GM21367 (cell line): ENCODE measurements at regions not wholly inside any gene's neighbourhood (a gene's known extent, or its start where the extent isn't known, plus 50 kb on each side); places are given as distances from the start of the nearest gene placed in this dataset.

Experiments used
- ATAC-seq: cut with Tn5 transposase; IDR thresholded peaks from one replicate; pipeline ENCODE4 v1.9.1; 2021; ENCODE audit not compliant: unreplicated experiment

- ATAC-seq, result no peak
These were observed 333.6 kb downstream of the DUSP10 start for GRCh38 chr1:221408117-221408803.

- ATAC-seq, result no peak
These were observed 330.6 kb downstream of the DUSP10 start for GRCh38 chr1:221411283-221411682.

- ATAC-seq, result no peak
These were observed 326.9 kb downstream of the DUSP10 start for GRCh38 chr1:221414772-221415539.

GRCh38 chr1:221415651-221416050 lies 326.2 kb downstream of the DUSP10 start:
- ATAC-seq, result no peak

- no peak for ATAC-seq
These were observed 325.7 kb downstream of the DUSP10 start for GRCh38 chr1:221416142-221416541.

- no peak for ATAC-seq
These were observed 325.2 kb downstream of the DUSP10 start for GRCh38 chr1:221416723-221417122.

- no peak for ATAC-seq
These were observed 323.5 kb downstream of the DUSP10 start for GRCh38 chr1:221418346-221418745.

GRCh38 chr1:221419513-221420095 lies 322.3 kb downstream of the DUSP10 start:
- ATAC-seq, result no peak

- ATAC-seq, result no peak
These were observed 312.6 kb downstream of the DUSP10 start for GRCh38 chr1:221429264-221429663.

GRCh38 chr1:221430152-221430960 lies 311.5 kb downstream of the DUSP10 start:
- no peak for ATAC-seq

GRCh38 chr1:221431068-221431651 lies 310.7 kb downstream of the DUSP10 start:
- ATAC-seq, result no peak

GRCh38 chr1:221431961-221432360 lies 309.9 kb downstream of the DUSP10 start:
- no peak for ATAC-seq

GRCh38 chr1:221435504-221435904 lies 306.4 kb downstream of the DUSP10 start:
- peak; percentile 65 for ATAC-seq

GRCh38 chr1:221437171-221437570 lies 304.7 kb downstream of the DUSP10 start:
- ATAC-seq, result no peak

- no peak for ATAC-seq
These were observed 304.0 kb downstream of the DUSP10 start for GRCh38 chr1:221437926-221438325.

GRCh38 chr1:221439008-221439746 lies 302.7 kb downstream of the DUSP10 start:
- peak; percentile 87 for ATAC-seq

GRCh38 chr1:221439747-221440501 lies 302.0 kb downstream of the DUSP10 start:
- ATAC-seq, result no peak

- no peak for ATAC-seq
These were observed 301.2 kb downstream of the DUSP10 start for GRCh38 chr1:221440658-221441057.

- no peak for ATAC-seq
These were observed 299.8 kb downstream of the DUSP10 start for GRCh38 chr1:221442056-221442455.
